Superior temporal gyrus (tissue), 1 donor: ENCODE measurements at regions not wholly inside any gene's neighbourhood (a gene's known extent, or its start where the extent isn't known, plus 50 kb on each side); places are given as distances from the start of the nearest gene placed in this dataset.

Experiments used
- DNase-seq: peaks from one replicate; pipeline ENCODE4 v3.0.0-alpha.2; 2016; ENCODE audit errors: extremely low spot score

- DNase-seq: no peak
Measured at GRCh38 chr1:93013145-93014065, 52.1 kb upstream of the DIPK1A start.

- no peak for DNase-seq
Measured at GRCh38 chr1:93014168-93014567, 52.9 kb upstream of the DIPK1A start.

GRCh38 chr1:93015590-93015989 is 54.3 kb upstream of the DIPK1A start:
- no peak for DNase-seq

GRCh38 chr1:93016171-93016570 is 54.9 kb upstream of the DIPK1A start:
- DNase-seq: no peak

GRCh38 chr1:93021539-93022134 is 57.4 kb upstream of the MTF2 start:
- peak; percentile 75 for DNase-seq

- no peak for DNase-seq
Measured at GRCh38 chr1:93022580-93022979, 56.5 kb upstream of the MTF2 start.

GRCh38 chr1:93023281-93023680 is 55.8 kb upstream of the MTF2 start:
- no peak for DNase-seq

- DNase-seq: no peak
Measured at GRCh38 chr1:93025572-93025971, 53.5 kb upstream of the MTF2 start.

GRCh38 chr1:93028542-93028941 is 50.5 kb upstream of the MTF2 start:
- DNase-seq: no peak
